CD4-positive, alpha-beta T cell treated with Interleukin-17A for 1 hour (primary cell): ENCODE measurements at regions not wholly inside any gene's neighbourhood (a gene's known extent, or its start where the extent isn't known, plus 50 kb on each side); places are given as distances from the start of the nearest gene placed in this dataset.

Source experiments
- DNase-seq: peaks from one replicate; pipeline ENCODE4 v3.0.0-alpha.2; 2020

DNA sequence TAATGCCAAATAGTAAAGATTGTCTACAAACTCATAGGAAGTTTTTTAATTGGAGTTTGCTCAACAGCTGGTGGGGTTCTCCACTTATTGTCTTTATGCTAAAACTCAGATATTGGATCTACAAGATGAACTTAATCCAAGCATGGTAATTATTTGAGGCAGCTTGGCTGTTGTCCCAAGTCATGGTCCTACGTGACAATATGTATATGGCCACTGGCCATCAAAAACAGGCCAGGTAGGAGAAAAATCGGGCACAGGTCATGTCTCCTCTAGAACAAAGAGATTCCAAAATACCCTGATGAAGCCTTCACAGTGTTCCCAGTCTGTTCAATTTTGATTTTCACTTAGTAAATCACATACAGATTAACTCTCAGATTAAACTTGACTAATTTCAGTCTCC lies 606.4 kb downstream of the TNS3 start:
- DNase-seq: no peak

DNA sequence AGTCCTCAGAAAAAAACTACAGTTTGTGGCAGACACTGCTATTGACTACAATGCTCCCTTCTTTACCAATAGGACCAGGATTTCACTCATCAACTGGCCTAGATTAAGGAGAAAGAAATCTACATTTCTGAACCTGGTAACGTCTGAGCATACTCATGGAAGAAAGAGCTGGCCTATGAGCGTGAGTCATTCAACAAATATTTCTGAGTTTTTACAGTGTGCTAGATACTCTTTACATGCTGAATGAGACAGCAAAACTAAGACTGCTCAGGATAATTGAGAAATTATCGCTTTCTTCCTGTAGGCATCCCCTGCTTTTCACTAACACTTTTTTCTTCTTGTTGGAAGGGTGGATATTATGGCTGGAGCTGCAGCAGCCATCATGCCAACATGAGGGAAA lies 609.7 kb downstream of the TNS3 start:
- no peak for DNase-seq

DNA sequence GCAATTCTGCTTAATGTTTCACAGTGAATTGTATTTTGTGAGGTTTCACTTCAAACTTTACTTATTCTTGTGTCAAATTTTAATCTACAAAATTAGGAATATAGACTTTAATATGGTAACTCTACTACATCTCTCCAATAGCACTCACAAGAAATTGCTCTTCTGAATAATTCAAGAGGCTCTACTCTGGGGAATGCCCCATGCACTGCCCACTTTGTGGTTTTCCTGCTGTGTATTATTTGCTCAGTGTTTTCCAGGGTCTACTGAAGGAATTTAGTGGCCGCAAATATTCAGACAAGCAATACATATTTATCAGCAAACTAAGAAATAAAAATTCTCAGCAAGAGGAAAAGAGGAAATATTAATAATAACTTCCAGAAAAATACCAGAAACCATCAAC lies 611.4 kb downstream of the TNS3 start:
- no peak for DNase-seq

DNA sequence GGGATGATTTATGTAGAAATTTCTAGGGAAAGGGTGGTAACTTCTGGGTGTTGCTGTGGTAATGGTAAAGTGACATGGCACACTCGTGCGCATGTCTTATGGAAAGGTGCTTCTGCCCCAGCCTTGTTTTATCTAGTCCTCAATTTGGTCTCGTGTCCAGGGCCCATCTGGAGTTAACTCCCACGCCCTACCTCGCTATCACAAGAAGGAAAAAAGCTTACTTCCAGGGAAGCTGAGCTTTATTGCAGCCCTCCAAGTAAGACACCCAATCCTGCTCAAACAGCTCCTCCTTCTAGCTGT lies 611.8 kb downstream of the TNS3 start:
- no peak for DNase-seq

DNA sequence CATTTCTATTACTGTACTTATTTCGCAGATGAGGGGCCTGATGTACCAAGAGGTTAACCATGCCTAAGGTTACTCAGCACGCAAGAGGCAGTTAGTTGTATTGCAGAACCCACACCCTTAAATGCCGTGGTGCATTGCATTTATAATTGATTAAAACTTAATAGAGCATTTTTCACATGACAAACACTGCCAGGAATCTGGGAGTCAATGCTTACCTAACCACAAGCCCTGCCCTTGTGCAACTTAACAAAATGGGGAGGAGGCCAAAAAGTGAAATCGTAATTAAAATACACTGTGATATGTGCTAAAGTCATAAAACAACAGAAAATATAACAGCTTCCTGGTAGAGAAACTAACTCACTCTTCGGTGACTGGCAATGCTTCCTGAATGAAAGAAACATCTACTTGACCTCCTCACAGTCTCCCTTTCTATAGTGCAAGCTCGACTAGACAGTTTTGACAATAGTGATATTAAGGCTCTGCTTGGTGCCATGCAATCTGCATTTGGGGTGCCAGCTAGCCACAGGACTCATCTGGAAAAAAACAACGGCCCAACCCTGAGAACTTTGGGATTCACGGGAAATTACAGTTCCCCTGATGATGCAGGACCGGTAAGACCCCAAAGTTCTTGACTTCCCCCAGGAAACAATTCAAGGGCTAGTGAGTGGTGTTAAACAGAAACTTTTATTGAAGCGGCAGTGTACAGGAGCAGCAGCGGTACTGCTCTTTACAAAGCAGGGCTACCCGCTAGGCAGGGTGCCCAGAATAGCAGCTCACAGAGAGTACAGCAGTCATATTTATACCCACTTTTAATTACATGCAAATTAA lies 612.4 kb downstream of the TNS3 start:
- DNase-seq: no peak

DNA sequence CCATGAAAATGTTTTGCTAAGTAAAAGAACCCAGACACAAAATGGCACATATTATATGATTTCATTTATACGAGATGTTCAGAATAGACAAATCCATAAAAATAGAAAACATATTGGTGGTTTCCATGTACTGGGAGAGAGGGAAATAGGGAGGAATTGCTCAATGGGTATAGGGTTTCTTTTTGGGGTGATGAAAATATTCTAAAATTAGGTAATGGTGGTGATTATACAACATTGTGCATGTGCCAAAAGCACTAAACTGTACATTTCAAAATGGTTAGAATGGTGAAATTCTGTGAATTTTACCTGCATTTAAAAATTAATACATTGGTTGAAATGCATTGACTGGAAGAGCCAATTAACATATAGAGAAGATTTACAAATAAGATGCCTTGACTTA lies 613.9 kb downstream of the TNS3 start:
- DNase-seq: no peak

DNA sequence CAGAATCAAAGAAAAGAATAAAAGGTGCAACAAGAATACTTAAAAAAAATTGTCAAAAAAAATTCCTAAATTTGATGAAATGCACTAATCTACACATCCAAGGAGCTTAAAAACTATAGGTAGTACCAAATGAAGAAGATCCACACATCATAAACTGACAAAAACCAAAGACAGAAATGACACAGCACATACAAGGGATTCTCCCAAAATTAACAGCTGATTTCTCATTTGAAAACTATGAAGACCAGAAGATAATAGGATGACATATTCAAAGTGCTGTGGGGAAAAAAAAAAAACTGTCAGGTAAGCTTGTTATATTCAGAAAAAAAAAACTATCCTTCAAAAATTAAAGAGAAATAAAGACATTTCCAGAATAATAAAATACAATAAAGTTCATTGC lies 618.2 kb downstream of the TNS3 start:
- DNase-seq: no peak

DNA sequence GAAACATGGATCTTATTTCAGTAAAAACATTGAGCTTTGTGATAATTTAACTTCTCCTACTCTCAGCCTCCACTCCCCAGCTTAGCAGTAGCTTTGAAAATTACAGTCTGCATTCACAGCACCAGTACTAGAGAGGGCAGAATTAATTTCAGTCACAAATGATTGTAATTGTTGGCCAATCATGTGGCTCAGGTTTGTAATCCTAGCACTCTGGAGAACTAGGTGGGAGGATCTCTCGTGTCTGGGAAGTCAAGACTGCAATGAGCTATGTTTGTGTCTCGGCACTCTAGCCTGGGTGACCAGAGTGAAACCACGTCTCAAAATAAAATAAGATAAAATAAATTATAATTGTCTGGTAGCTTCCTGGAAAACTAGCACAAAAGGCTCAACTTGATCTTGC lies 620.9 kb downstream of the TNS3 start:
- DNase-seq: no peak

DNA sequence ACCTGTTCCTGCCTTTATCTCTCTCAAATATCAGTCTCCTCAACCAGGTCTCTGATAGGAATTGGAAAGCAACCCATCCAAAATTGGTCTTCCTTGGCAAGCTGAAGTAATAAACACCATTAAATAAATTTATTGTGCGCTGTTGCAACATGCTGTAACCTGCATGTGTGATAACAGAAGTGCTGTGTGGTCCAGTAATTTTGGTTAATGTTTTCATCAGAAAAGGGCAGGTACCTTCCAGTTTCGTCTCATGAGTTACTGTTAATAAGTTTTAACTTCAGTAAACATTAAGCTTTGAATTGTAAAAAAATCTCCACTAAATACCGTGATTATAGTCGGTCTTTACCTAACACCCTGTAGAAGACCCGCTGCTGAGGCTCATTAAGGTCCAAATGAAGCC lies 624.7 kb downstream of the TNS3 start:
- DNase-seq: no peak

DNA sequence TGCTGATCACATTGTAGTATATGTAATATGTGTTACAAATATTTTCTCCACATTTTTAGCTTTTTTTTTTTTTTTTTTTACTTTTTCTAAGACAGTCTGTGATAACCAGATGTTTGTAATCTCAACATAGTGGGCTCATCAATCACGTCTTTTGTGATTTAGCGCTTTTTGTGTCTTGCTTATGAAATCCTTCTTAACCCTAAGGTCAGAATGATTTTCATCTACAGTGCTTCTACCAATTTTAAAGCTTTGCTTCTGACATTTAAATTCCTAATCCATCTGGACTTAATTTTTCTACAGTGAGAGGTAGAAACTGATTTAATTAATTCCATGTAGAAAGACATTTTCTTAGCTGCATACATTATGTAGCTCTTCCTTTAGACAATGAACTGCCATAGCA lies 626.4 kb downstream of the TNS3 start:
- no peak for DNase-seq

DNA sequence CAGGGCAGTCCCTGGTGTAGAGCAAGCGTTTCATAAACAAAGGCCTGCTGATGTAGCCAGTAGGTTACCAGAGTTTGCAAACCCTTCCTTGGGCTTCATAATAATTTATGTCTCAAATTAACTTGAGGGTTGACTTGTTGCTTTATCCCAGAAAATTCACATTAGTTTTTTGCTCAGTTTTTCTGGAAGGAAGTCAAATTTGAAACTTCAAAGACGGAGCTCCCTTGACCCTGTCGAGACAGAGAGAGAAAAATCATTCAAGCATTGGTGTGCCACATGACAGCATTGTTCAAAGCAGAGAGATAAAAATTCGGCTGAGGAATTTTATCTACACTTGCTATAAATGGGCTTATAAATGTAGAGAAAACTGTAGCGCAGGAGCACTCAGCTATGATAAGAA lies 627.7 kb downstream of the TNS3 start:
- no peak for DNase-seq

DNA sequence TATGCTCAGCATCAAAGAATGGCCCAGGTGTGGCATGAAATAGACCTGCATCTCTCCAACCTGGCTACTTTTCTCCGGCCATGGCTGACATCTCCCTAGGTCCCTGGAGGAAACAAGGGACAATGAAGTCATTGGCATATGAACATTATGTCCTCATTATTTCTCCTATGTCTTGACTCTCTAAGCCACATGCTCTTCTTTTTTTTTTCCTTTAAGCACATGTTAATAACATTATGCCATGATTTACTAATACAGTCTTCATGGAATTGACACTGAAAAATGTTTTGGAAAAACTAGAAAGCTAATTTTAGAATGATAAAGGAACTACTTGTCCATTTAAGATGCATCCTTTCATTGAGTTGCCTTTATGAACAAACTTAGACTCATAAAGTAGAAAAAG lies 628.9 kb downstream of the TNS3 start:
- DNase-seq: no peak

DNA sequence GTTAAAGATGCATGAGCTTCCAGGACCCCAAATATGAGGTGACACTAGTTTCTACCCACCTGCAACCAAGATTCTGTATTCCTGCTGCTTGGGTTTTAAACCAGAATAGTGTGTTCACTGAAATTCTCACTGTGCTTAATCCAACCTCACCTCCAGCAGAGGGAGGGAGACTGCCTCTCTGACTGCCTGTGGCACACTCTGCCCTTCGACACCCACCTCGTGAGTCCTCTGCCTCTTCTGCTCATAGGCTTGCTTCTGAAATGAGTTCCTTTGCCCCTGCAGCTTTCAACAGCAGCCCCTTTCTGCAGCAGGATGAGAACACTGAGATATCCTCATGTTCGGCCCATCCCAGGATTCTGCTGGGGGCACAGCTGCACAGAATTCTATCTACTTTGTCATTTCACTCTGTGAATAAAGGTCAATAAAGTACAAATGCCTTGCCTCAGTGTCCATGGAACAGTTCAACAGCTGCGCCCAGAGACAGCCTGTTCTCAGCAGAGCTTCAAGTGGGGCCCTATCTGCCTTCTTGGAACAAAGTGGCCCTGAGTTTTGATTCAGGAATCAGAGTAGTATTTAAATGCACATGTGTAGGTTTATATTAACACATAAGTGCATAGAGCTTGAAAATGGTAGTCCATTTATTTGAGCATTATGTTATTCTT lies 632.5 kb downstream of the TNS3 start:
- no peak for DNase-seq

DNA sequence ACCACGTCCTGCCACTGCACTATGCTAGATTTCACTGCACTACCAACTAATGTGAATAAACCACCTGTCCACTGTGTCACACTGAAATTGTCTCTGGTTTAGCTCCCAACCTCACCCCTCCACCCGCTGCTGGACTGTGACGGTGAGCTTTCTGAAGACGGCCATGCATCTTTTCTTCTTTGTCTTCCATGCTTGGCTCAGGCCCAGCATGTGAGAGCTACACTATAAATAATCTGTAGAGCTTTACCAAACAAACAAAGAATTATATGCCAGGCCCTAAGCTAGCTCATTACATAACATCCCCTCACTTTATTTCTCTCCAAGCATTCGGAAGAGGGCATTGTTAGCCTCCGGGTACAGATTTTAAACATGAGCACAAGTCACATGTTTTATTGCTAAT lies 633.2 kb downstream of the TNS3 start:
- no peak for DNase-seq

DNA sequence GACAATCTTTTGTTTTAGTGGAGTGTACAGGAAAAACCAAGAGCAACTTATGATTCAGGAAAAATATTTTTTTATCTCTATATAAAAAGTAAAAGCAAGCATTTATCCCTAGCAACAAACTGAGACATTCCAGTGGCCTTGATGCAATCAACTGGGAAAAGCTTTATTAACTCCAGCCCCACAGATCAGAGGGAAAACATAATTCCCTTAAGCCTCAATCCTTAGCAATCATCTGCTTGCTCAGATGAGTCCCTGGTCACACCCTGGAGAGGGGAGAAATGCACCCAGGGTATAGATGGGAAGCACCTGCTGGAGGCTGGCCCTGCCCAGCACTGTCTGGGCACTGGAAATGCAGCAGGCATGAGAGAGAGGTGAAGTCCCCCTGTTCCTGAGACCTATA lies 636.6 kb downstream of the TNS3 start:
- DNase-seq: no peak

DNA sequence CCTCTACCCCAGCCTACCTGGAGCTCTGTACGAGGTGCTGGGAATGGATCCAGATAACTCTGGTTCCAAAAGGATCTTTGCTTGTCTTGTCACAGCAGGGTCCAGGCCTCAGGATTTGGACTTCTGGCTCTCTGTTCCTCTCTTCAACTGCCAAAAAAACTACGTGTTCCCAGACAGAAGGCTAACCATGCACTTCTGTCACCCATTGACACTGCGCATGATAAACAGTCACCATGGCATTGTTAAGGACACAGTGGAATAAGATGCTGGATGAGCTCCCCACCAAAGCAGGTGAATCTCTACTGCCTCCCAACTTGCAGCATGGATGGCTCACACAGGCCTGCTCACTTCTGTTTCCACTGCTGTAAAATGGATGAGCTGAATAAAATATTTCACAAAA lies 637.9 kb downstream of the TNS3 start:
- DNase-seq: no peak

DNA sequence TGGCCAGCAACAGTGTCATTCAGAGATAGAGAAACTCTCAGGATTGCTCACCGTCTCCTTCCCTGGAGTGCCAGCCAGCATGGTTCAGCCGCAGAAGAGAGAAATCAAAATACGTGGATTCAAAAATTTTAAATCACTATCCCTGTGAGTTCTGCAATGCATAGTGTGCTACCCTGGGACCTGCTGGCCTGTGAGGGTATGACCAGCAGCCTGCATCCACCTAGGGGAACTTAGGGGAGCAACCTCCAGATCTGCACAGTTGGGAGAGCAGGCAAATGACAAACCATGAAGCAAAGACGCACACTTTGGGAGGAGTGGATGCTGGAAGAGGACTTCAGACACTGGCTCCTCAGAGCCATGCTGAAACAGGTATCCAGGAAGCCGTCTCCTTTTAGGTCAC lies 639.3 kb downstream of the TNS3 start:
- no peak for DNase-seq

DNA sequence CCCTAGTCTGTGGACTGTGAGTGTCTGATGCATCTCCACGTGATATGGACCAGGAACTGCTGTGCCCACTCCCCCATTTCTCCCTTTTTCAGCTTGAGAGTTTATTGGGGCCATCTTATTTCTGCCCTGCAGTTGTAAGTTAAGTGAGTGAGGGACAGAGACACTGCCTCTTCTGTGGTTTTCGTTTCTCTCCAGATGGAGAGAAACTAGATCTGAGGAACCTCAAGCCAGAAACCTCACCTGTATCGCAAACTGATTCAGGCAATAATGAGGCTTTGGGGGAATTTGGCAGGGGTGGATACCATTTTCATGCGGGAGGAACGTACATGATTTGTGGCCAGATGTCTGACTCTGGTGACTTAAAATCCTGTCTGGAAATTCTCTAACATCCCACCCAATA lies 641.7 kb downstream of the TNS3 start:
- no peak for DNase-seq

DNA sequence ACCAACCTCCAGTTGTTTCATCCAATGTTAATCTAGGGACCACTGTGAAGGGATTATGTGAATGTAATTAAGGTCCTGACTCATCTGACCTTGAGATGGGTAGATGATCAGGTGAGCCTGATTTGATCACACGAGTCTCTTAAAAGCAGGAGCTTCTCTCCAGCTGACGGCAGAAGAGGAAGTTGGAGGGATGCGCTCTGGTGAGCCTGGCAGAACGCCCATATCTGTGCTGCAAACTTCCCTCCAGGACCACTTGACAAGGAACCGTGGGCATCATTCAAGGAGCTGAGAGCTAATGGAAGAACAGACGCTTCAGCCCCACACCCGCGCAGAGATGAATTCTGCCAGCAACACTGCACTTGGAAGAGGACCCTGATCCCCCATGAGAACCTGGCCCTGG lies 642.4 kb downstream of the TNS3 start:
- no peak for DNase-seq

DNA sequence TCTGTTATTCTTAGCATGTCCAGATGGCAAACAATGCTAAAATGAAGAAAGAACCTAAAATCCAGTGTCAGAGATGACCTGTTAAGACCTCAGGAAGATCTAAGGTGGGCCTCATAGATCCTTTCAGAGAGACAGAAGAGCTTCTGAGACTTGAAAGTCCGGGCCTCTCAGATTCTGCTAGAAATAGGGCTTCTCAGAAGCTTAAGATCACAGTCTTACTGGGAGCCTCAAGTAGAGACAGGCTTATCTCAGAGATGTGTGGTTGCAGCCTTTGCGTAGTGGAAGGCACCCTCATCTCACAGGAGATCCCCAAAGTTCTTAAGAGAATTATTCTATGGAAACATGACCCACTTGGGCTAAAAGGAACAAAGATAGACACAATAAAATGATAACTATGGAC lies 642.8 kb downstream of the TNS3 start:
- DNase-seq: no peak

DNA sequence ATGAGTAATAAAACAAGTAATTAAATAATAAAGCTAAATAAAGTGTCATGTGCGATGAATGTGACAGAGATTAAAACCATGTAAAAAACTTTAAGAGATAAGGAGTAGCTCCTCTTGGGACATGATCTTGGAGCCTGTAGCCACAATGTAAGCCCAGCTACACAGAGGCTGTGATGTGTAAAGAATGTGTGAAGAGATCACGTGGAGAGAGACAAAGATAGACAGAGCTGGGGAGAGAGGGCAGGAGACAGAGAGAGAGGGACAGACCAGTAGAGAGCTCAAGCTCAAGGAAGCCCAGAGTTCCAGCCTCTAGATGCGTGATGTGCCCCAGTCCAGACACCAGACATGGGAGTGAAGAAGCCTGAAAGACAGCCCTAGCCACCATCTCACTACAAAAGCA lies 644.1 kb downstream of the TNS3 start:
- no peak for DNase-seq

DNA sequence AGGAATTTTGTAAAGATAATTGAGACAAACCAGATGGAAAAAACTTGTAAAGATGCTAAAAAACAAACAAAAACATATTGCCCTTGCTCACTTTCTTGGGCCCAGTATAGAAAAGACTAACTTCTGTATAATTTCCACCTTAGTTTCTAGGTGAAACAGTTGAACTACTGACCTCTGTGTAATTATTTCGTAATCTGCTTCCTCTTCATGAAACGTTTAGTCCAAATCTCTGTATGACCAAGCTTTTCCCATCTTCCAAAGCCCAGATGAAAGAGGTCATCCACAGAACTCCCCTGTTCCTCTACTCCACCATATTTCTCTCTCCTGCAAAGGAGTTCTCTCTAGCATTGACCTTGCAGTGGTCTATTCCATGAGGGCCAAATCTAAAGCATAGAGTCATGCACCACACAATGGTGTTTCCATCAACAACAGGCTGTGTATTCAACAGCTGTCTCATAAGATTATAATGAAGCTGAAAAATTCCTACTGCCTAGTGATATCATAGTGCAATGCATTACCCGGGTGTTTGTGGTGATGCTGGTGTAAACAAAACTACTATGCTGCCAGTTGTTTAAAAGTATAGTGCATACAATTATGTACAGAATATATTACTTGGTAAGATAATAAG lies 647.6 kb downstream of the TNS3 start:
- DNase-seq: no peak

DNA sequence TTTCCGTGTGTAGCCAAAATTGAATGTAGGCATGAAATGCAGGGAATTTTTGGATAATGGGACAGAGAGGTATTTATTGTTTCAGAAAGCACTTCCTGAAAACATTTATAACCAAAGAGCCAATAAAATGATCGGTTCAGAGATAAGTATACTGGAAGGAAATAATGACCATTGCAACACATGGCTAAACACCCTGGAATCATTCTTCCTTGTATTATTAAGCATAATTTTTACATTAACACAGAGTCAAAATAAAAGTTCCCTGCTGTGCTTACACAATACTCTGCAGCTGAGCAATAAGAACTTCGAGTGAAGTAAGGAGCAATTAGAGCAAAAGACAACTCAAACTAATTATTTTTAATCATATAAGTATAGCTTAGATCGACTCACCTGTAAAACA lies 648.3 kb downstream of the TNS3 start:
- no peak for DNase-seq

DNA sequence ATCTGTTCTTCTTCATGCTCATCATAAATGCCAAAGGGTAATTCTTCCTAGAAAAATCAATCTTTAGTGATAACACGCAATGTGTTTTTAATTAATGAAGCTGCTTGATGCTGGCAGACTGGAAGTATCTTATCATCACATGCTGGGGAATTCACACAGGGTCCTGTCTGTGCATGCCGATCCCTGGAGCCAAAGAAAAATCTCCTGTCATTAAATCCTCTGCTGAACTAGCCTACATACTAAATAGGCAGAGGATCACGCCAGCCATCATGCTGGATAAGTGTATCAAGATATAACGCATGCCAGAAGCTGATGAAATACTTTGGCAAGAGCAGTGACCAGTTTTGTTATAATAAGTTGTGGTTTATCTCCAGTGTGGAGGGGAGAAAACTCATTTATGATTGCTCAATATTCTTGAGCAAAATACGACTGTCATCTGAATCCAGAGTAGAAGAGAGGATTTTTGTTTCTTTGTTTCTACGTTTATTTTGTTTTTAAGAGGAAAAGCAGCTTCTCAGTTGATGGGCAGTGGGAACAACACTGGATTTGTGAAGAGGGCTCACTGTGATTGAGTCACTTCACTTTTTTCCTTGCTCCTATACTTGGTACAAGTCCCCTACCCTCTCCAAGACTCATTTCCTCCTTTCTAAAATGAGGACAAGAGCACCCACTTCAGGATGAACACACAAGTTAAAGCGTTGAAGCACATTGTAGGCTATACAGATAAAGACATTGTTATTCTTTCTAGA lies 649.1 kb downstream of the TNS3 start:
- no peak for DNase-seq
